ENCODE measurements at regions not wholly inside any gene's neighbourhood (a gene's known extent, or its start where the extent isn't known, plus 50 kb on each side); places are given as distances from the start of the nearest gene placed in this dataset.

- no peak for TF ChIP-seq POLR2A (IDR thresholded peaks at IDR 0.05)
- no peak for TF ChIP-seq CTCF (IDR thresholded peaks at IDR 0.05)
- TF ChIP-seq POLR2AphosphoS5 (IDR thresholded peaks at IDR 0.05; ENCODE audit: insufficient read depth in 1 of 2, low read depth in 1 of 2): no peak
Measured at GRCh38 chr19:20482721-20483120, 82.9 kb downstream of the ZNF737 start.
